ENCODE measurements at regions not wholly inside any gene's neighbourhood (a gene's known extent, or its start where the extent isn't known, plus 50 kb on each side); places are given as distances from the start of the nearest gene placed in this dataset.
"Not testable (repeated sequence)": the region's sequence is repeated elsewhere in the genome, so short reads cannot be mapped to it uniquely, and the experiment has no call there.

DNA sequence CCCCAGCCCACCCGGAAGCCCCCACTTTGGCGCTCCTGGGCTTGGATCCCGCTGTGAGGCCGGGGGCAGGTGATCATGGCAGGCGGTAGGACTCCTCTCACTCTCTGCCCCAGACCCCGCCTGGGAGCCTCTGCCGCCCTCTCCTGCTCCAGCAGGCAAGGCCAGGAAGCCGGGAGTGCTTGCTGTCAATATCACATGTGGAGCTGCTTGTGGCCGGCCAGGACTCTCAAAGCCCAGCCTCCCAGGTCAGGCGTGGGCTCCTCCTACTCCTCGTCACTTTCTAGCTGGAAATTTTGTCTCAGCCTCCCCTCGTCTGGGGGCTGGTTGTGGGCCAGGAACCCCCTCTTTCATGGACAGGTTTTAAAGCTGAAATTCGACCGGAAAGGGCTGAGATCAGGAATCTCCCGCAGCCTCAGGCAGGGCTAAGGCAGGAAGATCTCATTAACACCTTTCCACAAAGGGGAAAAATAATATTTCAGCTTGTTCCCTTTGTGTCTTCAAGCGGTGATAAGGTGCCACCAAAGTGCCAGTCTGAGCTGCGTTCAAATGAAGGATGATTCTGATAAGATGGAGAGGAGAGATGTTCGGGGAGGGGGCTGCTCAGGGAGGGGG is 273.6 kb upstream of the PODXL start:
- no peaks in the 10 kb centered on the region for H3K4me1 ChIP-seq
- no peaks in the 10 kb centered on the region for H3K9me3 ChIP-seq
- DNase-seq = no peak
- TF ChIP-seq, protein P1, sequence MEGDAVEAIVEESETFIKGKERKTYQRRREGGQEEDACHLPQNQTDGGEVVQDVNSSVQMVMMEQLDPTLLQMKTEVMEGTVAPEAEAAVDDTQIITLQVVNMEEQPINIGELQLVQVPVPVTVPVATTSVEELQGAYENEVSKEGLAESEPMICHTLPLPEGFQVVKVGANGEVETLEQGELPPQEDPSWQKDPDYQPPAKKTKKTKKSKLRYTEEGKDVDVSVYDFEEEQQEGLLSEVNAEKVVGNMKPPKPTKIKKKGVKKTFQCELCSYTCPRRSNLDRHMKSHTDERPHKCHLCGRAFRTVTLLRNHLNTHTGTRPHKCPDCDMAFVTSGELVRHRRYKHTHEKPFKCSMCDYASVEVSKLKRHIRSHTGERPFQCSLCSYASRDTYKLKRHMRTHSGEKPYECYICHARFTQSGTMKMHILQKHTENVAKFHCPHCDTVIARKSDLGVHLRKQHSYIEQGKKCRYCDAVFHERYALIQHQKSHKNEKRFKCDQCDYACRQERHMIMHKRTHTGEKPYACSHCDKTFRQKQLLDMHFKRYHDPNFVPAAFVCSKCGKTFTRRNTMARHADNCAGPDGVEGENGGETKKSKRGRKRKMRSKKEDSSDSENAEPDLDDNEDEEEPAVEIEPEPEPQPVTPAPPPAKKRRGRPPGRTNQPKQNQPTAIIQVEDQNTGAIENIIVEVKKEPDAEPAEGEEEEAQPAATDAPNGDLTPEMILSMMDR (IDR thresholded peaks at IDR 0.05) = no peak
- TF ChIP-seq POLR2A (IDR thresholded peaks at IDR 0.05) = no peak
- H3K27ac ChIP-seq = no peak overlapping the region
- no peaks in the 10 kb centered on the region for H3K27me3 ChIP-seq
- no peak overlapping the region for H3K4me3 ChIP-seq
- H3K36me3 ChIP-seq = no peaks in the 10 kb centered on the region
- intact Hi-C loops (cut with DNase I; ENCODE audit: low total_unique reads) = no loop called here

DNA sequence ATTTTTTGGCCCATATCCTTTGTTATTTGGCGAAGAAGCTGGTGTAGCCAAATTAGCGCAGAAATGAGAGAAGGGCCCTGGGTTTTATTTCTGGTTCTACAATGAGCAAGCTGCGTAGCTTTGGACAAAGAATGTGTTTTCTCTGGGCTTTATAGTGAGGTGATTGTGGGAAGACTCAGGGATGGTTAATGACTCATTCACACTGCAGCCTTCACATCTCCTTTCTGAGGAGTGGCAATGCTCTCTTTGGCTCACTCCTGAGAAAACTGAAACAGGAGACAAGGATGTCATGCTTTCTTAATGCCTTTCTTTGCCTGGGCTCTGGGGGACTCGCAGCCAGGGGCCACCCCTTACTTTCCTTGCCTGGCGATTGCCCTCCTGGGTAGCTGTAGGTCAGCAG is 271.0 kb upstream of the PODXL start:
- Histone ChIP-seq H3K4me1 (no peaks in the 10 kb centered on the region), H3K27ac (no peak overlapping the region), H3K4me3 (no peak overlapping the region), H3K36me3 (no peaks in the 10 kb centered on the region), H3K27me3 (no peaks in the 10 kb centered on the region), H3K9me3 (no peaks in the 10 kb centered on the region)
- no peak for TF ChIP-seq POLR2A (IDR thresholded peaks at IDR 0.05)
- TF ChIP-seq, protein P1 (IDR thresholded peaks at IDR 0.05) = no peak
- no peak for DNase-seq
- intact Hi-C loops (cut with DNase I; ENCODE audit: low total_unique reads) = no loop called here

DNA sequence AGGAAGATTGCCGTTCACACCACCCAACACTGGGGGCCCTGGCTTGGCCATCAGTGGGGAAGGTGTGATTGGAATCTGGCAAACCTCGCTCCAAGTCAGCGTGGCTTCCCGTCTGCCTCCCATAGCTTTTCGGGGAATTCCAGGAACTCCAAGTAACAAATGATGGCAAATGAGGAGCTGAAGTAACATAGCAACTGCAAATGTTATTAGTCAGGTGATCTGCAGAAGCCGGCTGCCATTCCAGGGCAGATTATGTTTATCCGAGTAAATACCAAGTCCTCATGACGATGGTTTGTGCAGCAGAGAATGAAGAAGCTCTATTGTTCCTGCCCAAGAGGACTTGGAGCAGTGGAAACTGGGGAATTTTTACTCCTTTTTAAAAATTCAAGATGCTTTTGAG is 270.5 kb upstream of the PODXL start:
- Histone ChIP-seq H3K9me3 (no peaks in the 10 kb centered on the region), H3K4me1 (no peaks in the 10 kb centered on the region), H3K36me3 (no peaks in the 10 kb centered on the region), H3K4me3 (no peak overlapping the region), H3K27me3 (no peaks in the 10 kb centered on the region), H3K27ac (no peak overlapping the region)
- intact Hi-C loops (cut with DNase I; ENCODE audit: low total_unique reads) = no loop called here
- DNase-seq = no peak
- TF ChIP-seq, protein P1 (IDR thresholded peaks at IDR 0.05) = no peak
- no peak for TF ChIP-seq POLR2A (IDR thresholded peaks at IDR 0.05)

DNA sequence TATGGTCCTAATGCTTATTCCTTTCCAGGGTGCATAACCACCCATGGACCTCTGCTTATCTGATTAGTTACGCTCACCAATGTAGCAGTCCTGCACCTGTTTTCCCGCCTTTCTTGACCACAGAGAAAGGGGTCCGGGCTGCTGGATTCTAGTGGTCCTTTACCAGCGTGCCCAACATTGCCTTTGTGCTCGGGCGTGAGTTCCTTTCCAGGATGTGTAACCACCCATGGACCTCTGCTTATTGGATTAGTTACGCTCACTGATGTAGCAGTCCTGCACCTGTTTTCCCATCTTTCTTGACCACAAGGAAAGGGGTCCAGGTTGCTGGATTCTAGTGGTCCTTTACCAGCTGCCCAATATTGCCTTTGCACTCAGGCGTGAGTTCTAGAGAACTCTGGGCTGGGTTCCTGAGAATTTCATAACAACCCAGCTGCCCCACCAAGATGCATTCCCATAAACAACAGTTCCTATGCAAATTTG is 267.6 kb upstream of the PODXL start:
- H3K4me1 ChIP-seq; DNase-seq; H3K27ac ChIP-seq; H3K36me3 ChIP-seq; intact Hi-C loops (cut with DNase I; ENCODE audit: low total_unique reads); H3K27me3 ChIP-seq; H3K4me3 ChIP-seq; H3K9me3 ChIP-seq: not testable (repeated sequence)

DNA sequence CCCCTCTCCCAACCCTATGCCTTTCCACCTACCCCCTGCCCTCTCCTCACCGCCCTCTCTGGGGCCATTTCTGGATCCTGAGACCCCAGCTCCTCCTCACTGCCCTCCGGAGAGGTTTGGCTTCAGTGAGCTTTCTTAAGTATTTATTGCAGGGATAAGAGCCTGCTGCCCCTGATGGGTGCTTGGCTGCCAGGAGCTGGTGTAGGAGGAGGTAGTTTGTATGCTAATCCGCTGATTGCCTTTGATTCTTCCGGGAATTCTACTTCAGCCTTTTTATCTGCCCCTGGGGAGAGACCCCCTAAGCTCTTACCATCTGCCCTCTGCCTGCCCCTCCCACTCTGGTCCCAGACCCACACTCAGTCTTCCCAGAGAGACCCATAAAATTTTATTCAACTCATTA is 263.5 kb upstream of the PODXL start:
- intact Hi-C loops (cut with DNase I; ENCODE audit: low total_unique reads) = no loop called here
- no peak for TF ChIP-seq POLR2A (IDR thresholded peaks at IDR 0.05)
- TF ChIP-seq, protein P1 (IDR thresholded peaks at IDR 0.05) = no peak
- no peaks in the 10 kb centered on the region for H3K4me1 ChIP-seq

More for the DNA sequence above, 263.5 kb upstream of the PODXL start:
- DNase-seq = no peak
- no peak overlapping the region for H3K4me3 ChIP-seq
- H3K36me3 ChIP-seq = no peaks in the 10 kb centered on the region
- H3K27me3 ChIP-seq = no peaks in the 10 kb centered on the region
- H3K27ac ChIP-seq = no peak overlapping the region
- no peaks in the 10 kb centered on the region for H3K9me3 ChIP-seq
